ENCODE measurements at regions not wholly inside any gene's neighbourhood (a gene's known extent, or its start where the extent isn't known, plus 50 kb on each side); places are given as distances from the start of the nearest gene placed in this dataset.

- TF ChIP-seq POLR2A (IDR thresholded peaks at IDR 0.05; ENCODE audit: low read depth, low read length) (no peak), TAF1 (IDR thresholded peaks at IDR 0.05; ENCODE audit: low read depth, low read length) (no peak)
These were observed 86.2 kb downstream of the PLEKHG1 start for GRCh38 chr6:150685860-150686259.

All from GM12891 (cell line).